ENCODE measurements at regions not wholly inside any gene's neighbourhood (a gene's known extent, or its start where the extent isn't known, plus 50 kb on each side); places are given as distances from the start of the nearest gene placed in this dataset.
"Not testable (repeated sequence)": the region's sequence is repeated elsewhere in the genome, so short reads cannot be mapped to it uniquely, and the experiment has no call there.

- no peak for DNase-seq (ENCODE audit: low spot score)
These were observed 1528.3 kb upstream of the AGA start for GRCh38 chr4:178970433-178971140.

GRCh38 chr4:178976861-178977260 lies 1534.6 kb upstream of the AGA start:
- DNase-seq (ENCODE audit: low spot score), result no peak

GRCh38 chr4:178993306-178993705 lies 1551.1 kb upstream of the AGA start:
- no peak for DNase-seq (ENCODE audit: low spot score)

- no peak for DNase-seq (ENCODE audit: low spot score)
These were observed 1559.7 kb upstream of the AGA start for GRCh38 chr4:179001918-179002317.

- DNase-seq (ENCODE audit: low spot score), result no peak
These were observed 1565.5 kb upstream of the AGA start for GRCh38 chr4:179007755-179008154.

- DNase-seq (ENCODE audit: low spot score), result no peak
These were observed 1575.3 kb upstream of the AGA start for GRCh38 chr4:179017581-179017980.

- DNase-seq (ENCODE audit: low spot score), result no peak
These were observed 1585.3 kb upstream of the AGA start for GRCh38 chr4:179027569-179027968.

- DNase-seq (ENCODE audit: low spot score), result no peak
These were observed 1586.1 kb upstream of the AGA start for GRCh38 chr4:179028321-179028720.

GRCh38 chr4:179029683-179030082 lies 1587.4 kb upstream of the AGA start:
- no peak for DNase-seq (ENCODE audit: low spot score)

GRCh38 chr4:179040259-179040658 lies 1598.0 kb upstream of the AGA start:
- no peak for DNase-seq (ENCODE audit: low spot score)

- no peak for DNase-seq (ENCODE audit: low spot score)
These were observed 1606.7 kb upstream of the AGA start for GRCh38 chr4:179048839-179049453.

- no peak for DNase-seq (ENCODE audit: low spot score)
These were observed 1609.0 kb upstream of the AGA start for GRCh38 chr4:179051206-179051605.

GRCh38 chr4:179059396-179059795 lies 1617.2 kb upstream of the AGA start:
- no peak for DNase-seq (ENCODE audit: low spot score)

- DNase-seq (ENCODE audit: low spot score), result not testable (repeated sequence)
These were observed 1624.0 kb upstream of the AGA start for GRCh38 chr4:179066254-179066653.

GRCh38 chr4:179071131-179071530 lies 1628.9 kb upstream of the AGA start:
- DNase-seq (ENCODE audit: low spot score), result no peak

GRCh38 chr4:179076865-179077264 lies 1634.6 kb upstream of the AGA start:
- DNase-seq (ENCODE audit: low spot score), result no peak

GRCh38 chr4:179095585-179096221 lies 1653.5 kb upstream of the AGA start:
- DNase-seq (ENCODE audit: low spot score), result no peak

- DNase-seq (ENCODE audit: low spot score), result no peak
These were observed 1655.5 kb upstream of the AGA start for GRCh38 chr4:179097741-179098140.

GRCh38 chr4:179110356-179110755 lies 1668.1 kb upstream of the AGA start:
- DNase-seq (ENCODE audit: low spot score), result peak; percentile 53

- DNase-seq (ENCODE audit: low spot score), result no peak
These were observed 1668.6 kb upstream of the AGA start for GRCh38 chr4:179110816-179111215.

GRCh38 chr4:179112441-179113170 lies 1670.4 kb upstream of the AGA start:
- no peak for DNase-seq (ENCODE audit: low spot score)

- DNase-seq (ENCODE audit: low spot score), result no peak
These were observed 1672.4 kb upstream of the AGA start for GRCh38 chr4:179114615-179115014.

GRCh38 chr4:179116011-179116410 lies 1673.8 kb upstream of the AGA start:
- DNase-seq (ENCODE audit: low spot score), result no peak
